AG04449 (cell line): ENCODE measurements at regions not wholly inside any gene's neighbourhood (a gene's known extent, or its start where the extent isn't known, plus 50 kb on each side); places are given as distances from the start of the nearest gene placed in this dataset.

Experiments
- CTCF ChIA-PET: fragments of 350-600 bp; formaldehyde crosslinking; extraction: SDS; loops from one replicate; lab custom pipeline; 2021; ENCODE audit warnings: antibody characterized with exemption; lab: Yijun Ruan, JAX
- POLR2A ChIA-PET: fragments of 400-600, 350-600 bp; formaldehyde crosslinking; extraction: SDS; loops from one replicate; lab custom pipeline; 2020; ENCODE audit warnings: antibody characterized with exemption, inconsistent platforms; lab: Yijun Ruan, JAX
- DNase-seq: peaks from one replicate; pipeline ENCODE4 v3.0.0-alpha.2; 2010; ENCODE audit warnings: low read depth, low spot score
- H3K4me3 ChIP-seq: 2 replicates; pipeline ENCODE4 v1.5.1; 2011; ENCODE audit warnings: low read depth, mild to moderate bottlenecking, control low read depth, low read length
- CTCF ChIP-seq: IDR thresholded peaks from one replicate; pipeline ENCODE4 v1.5.1; 2011; ENCODE audit warnings: mild to moderate bottlenecking, moderate library complexity, low read length, control low read depth, inconsistent platforms; ENCODE audit not compliant: insufficient read depth; ENCODE audit errors: missing control alignments

GRCh38 chr2:111626037-111626864, 257.7 kb downstream of the ANAPC1 start:
- ChIA-PET POLR2A (no interaction called here), CTCF (interaction anchor here (1.0 kb wide), 1 partner anchor 13 kb away, joined by 3 read pairs; no protein-coding TSS in a partner anchor)
- no peak for DNase-seq
- TF ChIP-seq CTCF, result no peak
- H3K4me3 ChIP-seq, result no peak overlapping the region

GRCh38 chr2:111626865-111627163, 257.2 kb downstream of the ANAPC1 start:
- ChIA-PET CTCF (no interaction called here), POLR2A (no interaction called here)
- no peak overlapping the region for H3K4me3 ChIP-seq
- no peak for DNase-seq
- no peak for TF ChIP-seq CTCF

GRCh38 chr2:111627256-111627655, 256.7 kb downstream of the ANAPC1 start:
- ChIA-PET POLR2A (no interaction called here), CTCF (no interaction called here)
- no peak for TF ChIP-seq CTCF
- no peak overlapping the region for H3K4me3 ChIP-seq
- no peak for DNase-seq

GRCh38 chr2:111628221-111628620, 255.8 kb downstream of the ANAPC1 start:
- POLR2A ChIA-PET, result no interaction called here
- CTCF ChIA-PET, result no interaction called here
- no peak for TF ChIP-seq CTCF
- no peak for DNase-seq
- no peak overlapping the region for H3K4me3 ChIP-seq

- no peak for TF ChIP-seq CTCF
- H3K4me3 ChIP-seq, result no peak overlapping the region
- ChIA-PET CTCF (no interaction called here), POLR2A (no interaction called here)
- DNase-seq, result no peak
Measured at GRCh38 chr2:111629983-111630382, 254.0 kb downstream of the ANAPC1 start.

- TF ChIP-seq CTCF, result no peak
- ChIA-PET CTCF (interaction anchor here (1.6 kb wide), 1 partner anchor 25 kb away, joined by 4 read pairs; no protein-coding TSS in a partner anchor), POLR2A (no interaction called here)
- DNase-seq, result no peak
- H3K4me3 ChIP-seq, result no peak overlapping the region
Measured at GRCh38 chr2:111632661-111633060, 251.3 kb downstream of the ANAPC1 start.
